ENCODE measurements at regions not wholly inside any gene's neighbourhood (a gene's known extent, or its start where the extent isn't known, plus 50 kb on each side); places are given as distances from the start of the nearest gene placed in this dataset.

DNA sequence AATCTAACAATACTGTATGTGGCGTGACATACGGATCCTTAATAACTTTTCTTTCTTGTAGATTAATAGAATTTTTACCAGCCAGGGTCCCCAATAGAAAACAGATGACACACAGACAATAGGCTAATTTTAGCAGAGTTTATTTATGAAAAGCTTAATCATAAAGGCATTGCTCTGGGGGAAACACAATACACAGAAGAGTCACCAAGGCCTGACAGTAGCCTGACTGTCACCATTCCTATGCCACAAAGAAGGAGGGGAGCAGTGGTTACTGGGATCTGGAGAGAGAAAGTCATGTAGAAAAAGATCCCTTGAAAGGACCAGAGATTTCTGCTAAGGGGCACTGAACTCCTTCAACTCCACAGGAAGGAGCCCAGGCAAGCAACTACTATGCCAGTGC, 139.5 kb downstream of the METTL4 start:
- CTCF ChIA-PET: interaction anchor here (1.7 kb wide), 1 partner anchor 11 kb away, joined by 6 read pairs; no protein-coding TSS in a partner anchor
- Histone ChIP-seq H3K4me3 (ENCODE audit: low read depth, low read length) (no peak overlapping the region), H3K27me3 (ENCODE audit: control insufficient read depth, insufficient read depth, low read length) (no peaks in the 10 kb centered on the region), H3K36me3 (ENCODE audit: control insufficient read depth, insufficient read depth, low read length) (no peaks in the 10 kb centered on the region)
- no peak for DNase-seq (ENCODE audit: low read depth)
- TF ChIP-seq, protein P1, sequence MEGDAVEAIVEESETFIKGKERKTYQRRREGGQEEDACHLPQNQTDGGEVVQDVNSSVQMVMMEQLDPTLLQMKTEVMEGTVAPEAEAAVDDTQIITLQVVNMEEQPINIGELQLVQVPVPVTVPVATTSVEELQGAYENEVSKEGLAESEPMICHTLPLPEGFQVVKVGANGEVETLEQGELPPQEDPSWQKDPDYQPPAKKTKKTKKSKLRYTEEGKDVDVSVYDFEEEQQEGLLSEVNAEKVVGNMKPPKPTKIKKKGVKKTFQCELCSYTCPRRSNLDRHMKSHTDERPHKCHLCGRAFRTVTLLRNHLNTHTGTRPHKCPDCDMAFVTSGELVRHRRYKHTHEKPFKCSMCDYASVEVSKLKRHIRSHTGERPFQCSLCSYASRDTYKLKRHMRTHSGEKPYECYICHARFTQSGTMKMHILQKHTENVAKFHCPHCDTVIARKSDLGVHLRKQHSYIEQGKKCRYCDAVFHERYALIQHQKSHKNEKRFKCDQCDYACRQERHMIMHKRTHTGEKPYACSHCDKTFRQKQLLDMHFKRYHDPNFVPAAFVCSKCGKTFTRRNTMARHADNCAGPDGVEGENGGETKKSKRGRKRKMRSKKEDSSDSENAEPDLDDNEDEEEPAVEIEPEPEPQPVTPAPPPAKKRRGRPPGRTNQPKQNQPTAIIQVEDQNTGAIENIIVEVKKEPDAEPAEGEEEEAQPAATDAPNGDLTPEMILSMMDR (IDR thresholded peaks at IDR 0.05; ENCODE audit: insufficient read depth, low read depth, low read length): no peak
- POLR2A ChIA-PET: no interaction called here

- Histone ChIP-seq H3K27me3 (ENCODE audit: control insufficient read depth, insufficient read depth, low read length) (no peaks in the 10 kb centered on the region), H3K4me3 (ENCODE audit: low read depth, low read length) (no peak overlapping the region), H3K36me3 (ENCODE audit: control insufficient read depth, insufficient read depth, low read length) (no peaks in the 10 kb centered on the region)
- POLR2A ChIA-PET: no interaction called here
- no peak for DNase-seq (ENCODE audit: low read depth)
- TF ChIP-seq, protein P1 (IDR thresholded peaks at IDR 0.05; ENCODE audit: insufficient read depth, low read depth, low read length): no peak
- CTCF ChIA-PET: no interaction called here
These were observed 137.9 kb downstream of the METTL4 start for GRCh38 chr18:2433366-2433765.

- no peak for DNase-seq (ENCODE audit: low read depth)
These were observed 129.8 kb downstream of the METTL4 start for GRCh38 chr18:2441544-2441943.

DNA sequence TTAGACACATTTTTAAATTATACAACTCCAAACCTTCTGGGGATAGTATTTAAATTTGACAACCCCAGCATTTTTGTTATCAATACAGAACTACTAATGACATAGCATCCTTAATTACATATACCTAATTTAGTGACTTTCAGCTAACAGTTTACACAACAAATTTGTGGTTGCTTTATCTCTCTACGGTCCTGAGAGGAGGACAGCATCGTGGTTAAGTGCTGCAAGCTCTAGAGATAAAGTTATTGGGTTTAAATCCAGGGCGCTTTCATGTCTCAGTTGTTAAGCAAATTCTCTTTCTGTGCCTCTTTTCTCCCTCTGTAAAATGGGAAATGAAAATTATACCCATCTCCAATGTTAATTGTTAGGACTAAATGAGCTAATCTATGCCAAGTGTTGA, 129.3 kb downstream of the METTL4 start:
- Histone ChIP-seq H3K27me3 (ENCODE audit: control insufficient read depth, insufficient read depth, low read length) (no peaks in the 10 kb centered on the region), H3K36me3 (ENCODE audit: control insufficient read depth, insufficient read depth, low read length) (no peaks in the 10 kb centered on the region), H3K4me3 (ENCODE audit: low read depth, low read length) (no peak overlapping the region)
- ChIA-PET CTCF (no interaction called here), POLR2A (no interaction called here)
- DNase-seq (ENCODE audit: low read depth): no peak
- TF ChIP-seq, protein P1 (IDR thresholded peaks at IDR 0.05; ENCODE audit: insufficient read depth, low read depth, low read length): no peak

More at GRCh38 chr18:2441544-2441943, 129.8 kb downstream of the METTL4 start:
- CTCF ChIA-PET: interaction anchor here (1.1 kb wide), 1 partner anchor 101 kb away, joined by 3 read pairs; no protein-coding TSS in a partner anchor
- H3K36me3 ChIP-seq (ENCODE audit: control insufficient read depth, insufficient read depth, low read length): no peaks in the 10 kb centered on the region
- H3K27me3 ChIP-seq (ENCODE audit: control insufficient read depth, insufficient read depth, low read length): no peaks in the 10 kb centered on the region
- POLR2A ChIA-PET: no interaction called here
- no peak overlapping the region for H3K4me3 ChIP-seq (ENCODE audit: low read depth, low read length)
- TF ChIP-seq, protein P1 (IDR thresholded peaks at IDR 0.05; ENCODE audit: insufficient read depth, low read depth, low read length): no peak

DNA sequence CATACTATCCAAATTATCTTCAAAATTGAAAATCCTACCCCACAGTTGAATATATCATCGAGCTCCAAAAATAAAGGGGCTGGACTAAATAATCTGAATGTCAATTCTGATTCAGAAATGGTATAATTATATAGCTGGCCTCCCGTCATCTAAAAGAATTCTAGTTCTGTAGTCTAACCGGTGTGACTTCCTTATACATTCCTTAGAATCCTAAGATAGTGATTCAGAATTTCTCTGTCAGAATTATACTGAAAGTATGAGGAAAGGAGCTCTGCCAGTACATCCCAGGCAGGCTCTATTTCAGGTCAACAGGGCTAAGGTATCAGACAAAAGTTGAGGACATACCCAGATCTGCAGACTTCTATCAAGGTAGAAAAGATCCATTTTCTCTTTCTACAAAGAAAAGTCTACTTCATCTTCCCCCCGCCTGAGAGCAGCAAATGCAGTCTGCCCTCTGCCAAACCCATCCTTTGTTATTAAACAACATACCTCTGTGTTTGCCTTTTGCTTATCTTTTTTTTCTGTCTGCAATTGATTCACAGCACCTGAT, 128.5 kb downstream of the METTL4 start:
- ChIA-PET CTCF (no interaction called here), POLR2A (interaction anchor here (0.6 kb wide), 2 partner anchors 64 to 96 kb away, joined by 3 to 8 read pairs; no protein-coding TSS in a partner anchor)
- no peak overlapping the region for H3K4me3 ChIP-seq (ENCODE audit: low read depth, low read length)
- TF ChIP-seq, protein P1 (IDR thresholded peaks at IDR 0.05; ENCODE audit: insufficient read depth, low read depth, low read length): no peak
- no peaks in the 10 kb centered on the region for H3K27me3 ChIP-seq (ENCODE audit: control insufficient read depth, insufficient read depth, low read length)
- DNase-seq (ENCODE audit: low read depth): no peak
- no peaks in the 10 kb centered on the region for H3K36me3 ChIP-seq (ENCODE audit: control insufficient read depth, insufficient read depth, low read length)

Data from BJ (cell line).